CD8-positive, alpha-beta memory T cell (primary cell): ENCODE measurements at regions not wholly inside any gene's neighbourhood (a gene's known extent, or its start where the extent isn't known, plus 50 kb on each side); places are given as distances from the start of the nearest gene placed in this dataset.

Experiments
- CTCF ChIA-PET: fragments of 350-600 bp; sonication (Branson Sonifier 250); formaldehyde crosslinking; loops from one replicate; lab custom pipeline; 2021; ENCODE audit warnings: antibody characterized with exemption; lab: Charles Lee
- POLR2A ChIA-PET: fragments of 350-600 bp; sonication (Branson Sonifier 250); formaldehyde crosslinking; loops from one replicate; lab custom pipeline; 2021; ENCODE audit warnings: antibody characterized with exemption; lab: Charles Lee
- DNase-seq, 5 donors: peaks; one replicate each; pipeline versions ENCODE4 v3.0.0 to v3.0.0-alpha.2; 2020 to 2022; ENCODE audit warnings: mixed read lengths in 1 of 5
- H3K27ac ChIP-seq: one replicate; pipeline ENCODE4 v1.7.0; 2013; ENCODE audit warnings: low read depth, mild to moderate bottlenecking, low read length, moderate library complexity
- H3K27me3 ChIP-seq: 2 replicates; pipeline ENCODE4 v1.7.0; 2013; ENCODE audit warnings: low read length, mild to moderate bottlenecking; ENCODE audit not compliant: insufficient read depth, poor library complexity, severe bottlenecking
- H3K36me3 ChIP-seq: 2 replicates; pipeline ENCODE4 v1.7.0; 2013; ENCODE audit warnings: mild to moderate bottlenecking, low read length, moderate library complexity; ENCODE audit not compliant: insufficient read depth
- H3K4me1 ChIP-seq: 2 replicates; pipeline ENCODE4 v1.7.0; 2013; ENCODE audit warnings: mild to moderate bottlenecking, low read length, moderate library complexity; ENCODE audit not compliant: insufficient read depth
- H3K4me3 ChIP-seq: 2 replicates; pipeline ENCODE4 v1.7.0; 2013; ENCODE audit warnings: mild to moderate bottlenecking, low read length
- H3K9me3 ChIP-seq: 2 replicates; pipeline ENCODE4 v1.7.0; 2013; ENCODE audit warnings: mild to moderate bottlenecking, low read length
- H3K27ac Mint-ChIP-seq, 8 donors: one replicate each; pipeline ENCODE4 v1.8.0; 2020 to 2021; ENCODE audit warnings: mixed read lengths in 8 of 8, mild to moderate bottlenecking in 6 of 8, inconsistent platforms in 3 of 8, moderate library complexity in 3 of 8
- H3K27me3 Mint-ChIP-seq, 2 donors: one replicate each; pipeline ENCODE4 v1.8.0; 2020 to 2021; ENCODE audit warnings: mixed read lengths in 2 of 2, mild to moderate bottlenecking in 1 of 2, moderate library complexity in 1 of 2
- H3K36me3 Mint-ChIP-seq, 3 donors: one replicate each; pipeline ENCODE4 v1.8.0; 2020 to 2021; ENCODE audit warnings: mixed read lengths in 3 of 3, inconsistent platforms in 1 of 3, mild to moderate bottlenecking in 1 of 3
- H3K4me1 Mint-ChIP-seq, 3 donors: one replicate each; pipeline ENCODE4 v1.8.0; 2020 to 2021; ENCODE audit warnings: mixed read lengths in 3 of 3, inconsistent platforms in 1 of 3, mild to moderate bottlenecking in 1 of 3
- H3K4me3 Mint-ChIP-seq, 7 donors: one replicate each; pipeline ENCODE4 v1.8.0; 2020 to 2021; ENCODE audit warnings: mixed read lengths in 7 of 7, mild to moderate bottlenecking in 6 of 7, moderate library complexity in 4 of 7, inconsistent platforms in 2 of 7
- H3K9me3 Mint-ChIP-seq, 5 donors: one replicate each; pipeline ENCODE4 v1.8.0; 2020 to 2022; ENCODE audit warnings: mixed read lengths in 5 of 5, mild to moderate bottlenecking in 3 of 5, moderate library complexity in 2 of 5, inconsistent platforms in 1 of 5

GRCh38 chr11:92696076-92696475 is 273.4 kb upstream of the MTNR1B start:
- Histone ChIP-seq H3K4me3 (no peak overlapping the region), H3K9me3 (no peaks in the 10 kb centered on the region), H3K4me1 (no peaks in the 10 kb centered on the region), H3K27me3 (no peaks in the 10 kb centered on the region), H3K36me3 (no peaks in the 10 kb centered on the region), H3K27ac (no peak overlapping the region)
- peaks cover 0 to 9% (median 0%) of the 10 kb centered on the region in 5 donors for H3K9me3 Mint-ChIP-seq
- no peaks in the 10 kb centered on the region for H3K4me1 Mint-ChIP-seq
- H3K36me3 Mint-ChIP-seq = no peaks in the 10 kb centered on the region
- no peak overlapping the region for H3K4me3 Mint-ChIP-seq
- H3K27me3 Mint-ChIP-seq = no peaks in the 10 kb centered on the region
- DNase-seq = no peak
- ChIA-PET CTCF (no interaction called here), POLR2A (no interaction called here)
- H3K27ac Mint-ChIP-seq = no peak overlapping the region

DNA sequence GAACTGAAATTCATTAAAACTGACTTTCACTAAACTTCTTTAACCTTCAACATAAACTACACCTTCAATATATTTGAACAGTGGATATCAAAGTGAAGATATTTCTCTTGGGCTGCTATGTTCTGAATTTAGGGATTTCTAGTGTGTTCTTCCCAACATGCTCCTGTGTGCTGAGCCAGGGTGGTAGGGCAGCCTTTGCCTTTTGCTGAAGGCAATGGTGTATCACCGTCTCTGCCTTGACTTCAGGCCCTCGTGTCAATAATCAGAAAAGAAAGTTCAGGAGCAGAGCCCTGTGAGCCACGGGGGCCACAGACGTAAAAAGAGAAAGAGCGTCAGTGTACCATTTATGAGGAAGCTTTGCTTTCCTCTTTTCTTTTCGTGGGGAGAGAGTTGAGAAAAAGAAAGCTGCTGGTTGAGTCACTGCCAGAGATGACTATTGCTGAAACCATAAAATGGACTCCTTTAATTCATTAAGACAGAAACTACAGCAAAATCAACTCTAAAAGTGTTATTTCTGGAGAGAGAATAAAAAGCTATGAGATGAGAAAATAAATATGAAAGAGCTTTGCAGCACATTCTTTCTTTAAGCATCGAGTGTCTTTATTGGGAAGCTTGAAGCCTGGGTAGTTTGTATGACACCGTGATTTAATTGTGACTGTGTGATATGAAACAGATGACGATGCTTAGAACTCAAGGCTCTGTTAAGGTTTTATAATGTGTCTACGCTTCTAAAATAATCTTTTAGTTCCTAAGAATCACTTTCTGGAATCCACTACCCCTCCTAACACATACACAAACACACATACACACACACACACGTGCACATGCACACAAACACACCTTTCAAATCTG is 271.8 kb upstream of the MTNR1B start:
- CTCF ChIA-PET = no interaction called here
- no peak for DNase-seq
- Mint-ChIP-seq H3K4me1 (no peaks in the 10 kb centered on the region), H3K27me3 (no peaks in the 10 kb centered on the region), H3K4me3 (no peak overlapping the region), H3K27ac (no peak overlapping the region), H3K9me3 (peaks cover 0 to 9% (median 2%) of the 10 kb centered on the region in 5 donors), H3K36me3 (no peaks in the 10 kb centered on the region)
- H3K27ac ChIP-seq = no peak overlapping the region
- H3K27me3 ChIP-seq = no peaks in the 10 kb centered on the region
- no peaks in the 10 kb centered on the region for H3K4me1 ChIP-seq
- POLR2A ChIA-PET = no interaction called here
- H3K9me3 ChIP-seq = no peaks in the 10 kb centered on the region
- no peaks in the 10 kb centered on the region for H3K36me3 ChIP-seq
- H3K4me3 ChIP-seq = no peak overlapping the region

- no peaks in the 10 kb centered on the region for H3K9me3 ChIP-seq
- no peak overlapping the region for H3K27ac ChIP-seq
- H3K27ac Mint-ChIP-seq = no peak overlapping the region
- no peaks in the 10 kb centered on the region for H3K27me3 ChIP-seq
- H3K27me3 Mint-ChIP-seq = no peaks in the 10 kb centered on the region
- no peaks in the 10 kb centered on the region for H3K36me3 Mint-ChIP-seq
- ChIA-PET CTCF (no interaction called here), POLR2A (no interaction called here)
- peaks cover 0 to 4% (median 3%) of the 10 kb centered on the region in 5 donors for H3K9me3 Mint-ChIP-seq
- H3K4me3 ChIP-seq = no peak overlapping the region
- no peaks in the 10 kb centered on the region for H3K36me3 ChIP-seq
- H3K4me1 ChIP-seq = no peaks in the 10 kb centered on the region
- no peak for DNase-seq
- no peaks in the 10 kb centered on the region for H3K4me1 Mint-ChIP-seq
- H3K4me3 Mint-ChIP-seq = no peak overlapping the region
Observed at GRCh38 chr11:92698742-92699141, 270.7 kb upstream of the MTNR1B start.

GRCh38 chr11:92702037-92702804 is 267.2 kb upstream of the MTNR1B start:
- CTCF ChIA-PET = no interaction called here
- H3K9me3 ChIP-seq = no peaks in the 10 kb centered on the region
- H3K36me3 Mint-ChIP-seq = no peaks in the 10 kb centered on the region

DNA sequence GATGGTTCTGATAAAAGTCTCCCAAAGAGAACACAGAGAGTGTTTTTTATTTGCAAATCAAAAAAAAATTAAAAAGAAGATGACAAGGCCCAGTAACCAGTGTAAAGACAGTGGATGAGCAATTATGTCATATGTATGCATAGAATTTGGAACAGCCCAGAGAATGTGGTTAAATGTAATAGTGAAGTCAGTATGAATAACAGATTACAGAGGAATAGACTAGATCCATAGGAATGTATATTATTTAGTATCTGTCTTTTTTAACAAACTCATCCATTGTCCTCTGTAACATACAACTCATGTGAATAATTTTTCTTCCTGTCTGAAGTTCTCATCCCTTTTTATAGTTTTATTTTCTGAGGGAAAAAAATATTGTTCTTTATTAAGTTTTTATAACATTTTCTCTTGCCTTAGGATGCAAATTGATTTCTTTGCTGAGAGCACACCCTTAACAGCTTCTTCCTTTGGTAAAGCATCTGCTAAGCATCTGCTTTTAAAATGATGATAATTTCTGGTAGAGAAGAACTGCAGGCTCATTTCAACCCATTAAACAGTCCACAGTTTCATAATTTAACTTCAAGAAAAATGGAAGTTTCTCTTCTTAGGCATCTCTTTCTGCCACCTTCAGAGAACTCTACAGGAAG is 266.5 kb upstream of the MTNR1B start:
- no peaks in the 10 kb centered on the region for H3K36me3 Mint-ChIP-seq
- Histone ChIP-seq H3K27me3 (no peaks in the 10 kb centered on the region), H3K27ac (no peak overlapping the region), H3K36me3 (no peaks in the 10 kb centered on the region), H3K4me1 (no peaks in the 10 kb centered on the region), H3K4me3 (no peak overlapping the region), H3K9me3 (no peaks in the 10 kb centered on the region)
- peaks cover 2 to 5% (median 3%) of the 10 kb centered on the region in 5 donors for H3K9me3 Mint-ChIP-seq
- DNase-seq = no peak
- H3K4me1 Mint-ChIP-seq = no peaks in the 10 kb centered on the region
- no peaks in the 10 kb centered on the region for H3K27me3 Mint-ChIP-seq
- CTCF ChIA-PET = no interaction called here
- no peak overlapping the region for H3K4me3 Mint-ChIP-seq
- no peak overlapping the region for H3K27ac Mint-ChIP-seq
- POLR2A ChIA-PET = no interaction called here

More at GRCh38 chr11:92702037-92702804, 267.2 kb upstream of the MTNR1B start:
- no peak overlapping the region for H3K27ac Mint-ChIP-seq
- Histone ChIP-seq H3K4me3 (no peak overlapping the region), H3K27ac (no peak overlapping the region), H3K36me3 (no peaks in the 10 kb centered on the region), H3K27me3 (no peaks in the 10 kb centered on the region), H3K4me1 (no peaks in the 10 kb centered on the region)
- H3K4me3 Mint-ChIP-seq = no peak overlapping the region
- H3K27me3 Mint-ChIP-seq = no peaks in the 10 kb centered on the region
- H3K4me1 Mint-ChIP-seq = no peaks in the 10 kb centered on the region
- DNase-seq = no peak
- POLR2A ChIA-PET = no interaction called here
- H3K9me3 Mint-ChIP-seq = peaks cover 2 to 5% (median 3%) of the 10 kb centered on the region in 5 donors

- Mint-ChIP-seq H3K4me1 (no peaks in the 10 kb centered on the region), H3K4me3 (no peak overlapping the region), H3K27ac (no peak overlapping the region), H3K36me3 (no peaks in the 10 kb centered on the region), H3K9me3 (peaks cover 2 to 5% (median 3%) of the 10 kb centered on the region in 5 donors), H3K27me3 (no peaks in the 10 kb centered on the region)
- no peaks in the 10 kb centered on the region for H3K4me1 ChIP-seq
- H3K9me3 ChIP-seq = no peaks in the 10 kb centered on the region
- no peak overlapping the region for H3K27ac ChIP-seq
- no peaks in the 10 kb centered on the region for H3K36me3 ChIP-seq
- ChIA-PET CTCF (no interaction called here), POLR2A (no interaction called here)
- H3K27me3 ChIP-seq = no peaks in the 10 kb centered on the region
- H3K4me3 ChIP-seq = no peak overlapping the region
- no peak for DNase-seq
Observed at GRCh38 chr11:92703449-92703830, 266.0 kb upstream of the MTNR1B start.

DNA sequence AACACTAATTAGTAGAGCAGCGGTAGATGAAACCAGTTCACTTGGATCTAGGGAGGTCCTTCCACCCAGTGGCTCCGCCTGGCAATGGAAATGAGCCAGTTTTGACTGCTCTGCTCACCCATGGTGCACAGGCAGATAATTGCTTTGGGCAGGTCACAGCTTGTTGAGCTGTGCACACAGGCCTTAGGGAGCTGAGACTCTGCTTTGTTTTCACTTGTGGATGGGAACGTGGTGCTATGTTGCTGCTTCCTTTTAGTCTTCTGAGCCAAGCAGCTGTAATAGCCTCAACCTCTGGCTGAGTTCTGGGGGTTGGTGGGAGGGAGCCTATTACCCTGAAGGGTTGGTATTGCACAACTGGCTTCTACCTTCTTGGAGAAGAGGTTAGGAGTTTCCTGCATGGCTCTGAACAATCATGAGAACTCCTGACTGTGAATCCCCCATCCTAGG is 262.3 kb upstream of the MTNR1B start:
- Histone ChIP-seq H3K27ac (no peak overlapping the region), H3K36me3 (no peaks in the 10 kb centered on the region), H3K9me3 (no peaks in the 10 kb centered on the region), H3K4me1 (no peaks in the 10 kb centered on the region), H3K4me3 (no peak overlapping the region), H3K27me3 (no peaks in the 10 kb centered on the region)
- ChIA-PET CTCF (no interaction called here), POLR2A (no interaction called here)
- Mint-ChIP-seq H3K9me3 (peaks cover 2 to 5% (median 3%) of the 10 kb centered on the region in 5 donors), H3K27me3 (no peaks in the 10 kb centered on the region), H3K36me3 (no peaks in the 10 kb centered on the region), H3K4me3 (no peak overlapping the region), H3K4me1 (no peaks in the 10 kb centered on the region), H3K27ac (no peak overlapping the region)
- DNase-seq = no peak

GRCh38 chr11:92707665-92708064 is 261.8 kb upstream of the MTNR1B start:
- no peaks in the 10 kb centered on the region for H3K36me3 ChIP-seq
- H3K4me1 ChIP-seq = no peaks in the 10 kb centered on the region
- no peak overlapping the region for H3K27ac ChIP-seq
- no peaks in the 10 kb centered on the region for H3K27me3 Mint-ChIP-seq
- peaks cover 1 to 5% (median 3%) of the 10 kb centered on the region in 5 donors for H3K9me3 Mint-ChIP-seq
- no peaks in the 10 kb centered on the region for H3K36me3 Mint-ChIP-seq
- no peaks in the 10 kb centered on the region for H3K27me3 ChIP-seq
- no peaks in the 10 kb centered on the region for H3K9me3 ChIP-seq
- H3K4me3 ChIP-seq = no peak overlapping the region
- ChIA-PET CTCF (no interaction called here), POLR2A (no interaction called here)
- H3K4me3 Mint-ChIP-seq = no peak overlapping the region
- H3K4me1 Mint-ChIP-seq = no peaks in the 10 kb centered on the region
- no peak for DNase-seq
- H3K27ac Mint-ChIP-seq = no peak overlapping the region
